ENCODE measurements at regions not wholly inside any gene's neighbourhood (a gene's known extent, or its start where the extent isn't known, plus 50 kb on each side); places are given as distances from the start of the nearest gene placed in this dataset.
A peak's percentile ranks its signal among the peaks of the same experiment; 100 is the strongest.

GRCh38 chr12:100675432-100675831, 101.9 kb downstream of the GAS2L3 start:
- no peak overlapping the region for H3K4me3 ChIP-seq (ENCODE audit: low read depth, low read length)
- peak; percentile 33 for DNase-seq (ENCODE audit: low read depth)

- H3K4me3 ChIP-seq (ENCODE audit: low read depth, low read length), result no peak overlapping the region
- no peak for DNase-seq (ENCODE audit: low read depth)
Observed at GRCh38 chr12:100681074-100681473, 107.6 kb downstream of the GAS2L3 start.

GRCh38 chr12:100682178-100682577, 108.7 kb downstream of the GAS2L3 start:
- no peak for DNase-seq (ENCODE audit: low read depth)
- no peak overlapping the region for H3K4me3 ChIP-seq (ENCODE audit: low read depth, low read length)

- no peak overlapping the region for H3K4me3 ChIP-seq (ENCODE audit: low read depth, low read length)
- DNase-seq (ENCODE audit: low read depth), result no peak
Observed at GRCh38 chr12:100687686-100688085, 106.9 kb upstream of the ANO4 start.

GRCh38 chr12:100688451-100688864, 106.1 kb upstream of the ANO4 start:
- DNase-seq (ENCODE audit: low read depth), result no peak
- no peak overlapping the region for H3K4me3 ChIP-seq (ENCODE audit: low read depth, low read length)

- DNase-seq (ENCODE audit: low read depth), result no peak
- no peak overlapping the region for H3K4me3 ChIP-seq (ENCODE audit: low read depth, low read length)
Observed at GRCh38 chr12:100692502-100692901, 102.1 kb upstream of the ANO4 start.

GRCh38 chr12:100698518-100698917, 96.1 kb upstream of the ANO4 start:
- H3K4me3 ChIP-seq (ENCODE audit: low read depth, low read length), result no peak overlapping the region
- DNase-seq (ENCODE audit: low read depth), result no peak

GRCh38 chr12:100699209-100699608, 95.4 kb upstream of the ANO4 start:
- no peak overlapping the region for H3K4me3 ChIP-seq (ENCODE audit: low read depth, low read length)
- no peak for DNase-seq (ENCODE audit: low read depth)

- DNase-seq (ENCODE audit: low read depth), result no peak
- no peak overlapping the region for H3K4me3 ChIP-seq (ENCODE audit: low read depth, low read length)
Observed at GRCh38 chr12:100703337-100703736, 91.2 kb upstream of the ANO4 start.

- no peak overlapping the region for H3K4me3 ChIP-seq (ENCODE audit: low read depth, low read length)
- DNase-seq (ENCODE audit: low read depth), result no peak
Observed at GRCh38 chr12:100703868-100704267, 90.7 kb upstream of the ANO4 start.

GRCh38 chr12:100706033-100706432, 88.5 kb upstream of the ANO4 start:
- H3K4me3 ChIP-seq (ENCODE audit: low read depth, low read length), result no peak overlapping the region
- DNase-seq (ENCODE audit: low read depth), result peak; percentile 26

GRCh38 chr12:100708591-100708990, 86.0 kb upstream of the ANO4 start:
- no peak for DNase-seq (ENCODE audit: low read depth)
- no peak overlapping the region for H3K4me3 ChIP-seq (ENCODE audit: low read depth, low read length)

- DNase-seq (ENCODE audit: low read depth), result no peak
- peak overlapping the region; percentile 48 for H3K4me3 ChIP-seq (ENCODE audit: low read depth, low read length)
Observed at GRCh38 chr12:100715976-100716944, 78.3 kb upstream of the ANO4 start.

- DNase-seq (ENCODE audit: low read depth), result no peak
- H3K4me3 ChIP-seq (ENCODE audit: low read depth, low read length), result peak overlapping the region; percentile 48
Observed at GRCh38 chr12:100716945-100717732, 77.4 kb upstream of the ANO4 start.

GRCh38 chr12:100717733-100718067, 76.9 kb upstream of the ANO4 start:
- no peak for DNase-seq (ENCODE audit: low read depth)
- H3K4me3 ChIP-seq (ENCODE audit: low read depth, low read length), result peak overlapping the region; percentile 48

- DNase-seq (ENCODE audit: low read depth), result no peak
Observed at GRCh38 chr12:100718187-100718586, 76.4 kb upstream of the ANO4 start.

GRCh38 chr12:100720016-100720654, 74.4 kb upstream of the ANO4 start:
- DNase-seq (ENCODE audit: low read depth), result no peak
- H3K4me3 ChIP-seq (ENCODE audit: low read depth, low read length), result no peak overlapping the region

More at GRCh38 chr12:100718187-100718586, 76.4 kb upstream of the ANO4 start:
- H3K4me3 ChIP-seq (ENCODE audit: low read depth, low read length), result no peak overlapping the region

GRCh38 chr12:100721169-100721568, 73.4 kb upstream of the ANO4 start:
- no peak overlapping the region for H3K4me3 ChIP-seq (ENCODE audit: low read depth, low read length)
- DNase-seq (ENCODE audit: low read depth), result no peak

GRCh38 chr12:100724071-100724470, 70.5 kb upstream of the ANO4 start:
- no peak overlapping the region for H3K4me3 ChIP-seq (ENCODE audit: low read depth, low read length)
- no peak for DNase-seq (ENCODE audit: low read depth)

Measured in skeletal muscle cell (primary cell).